GM12865 (cell line): ENCODE measurements at regions not wholly inside any gene's neighbourhood (a gene's known extent, or its start where the extent isn't known, plus 50 kb on each side); places are given as distances from the start of the nearest gene placed in this dataset.

Experiments
- DNase-seq: peaks from one replicate; pipeline ENCODE4 v3.0.0; 2010; ENCODE audit warnings: low read depth
- H3K4me3 ChIP-seq: 2 replicates; pipeline ENCODE4 v1.5.1; 2011; ENCODE audit warnings: mild to moderate bottlenecking, low read depth, low read length, control low read depth
- CTCF ChIP-seq: IDR thresholded peaks from 2 replicates; pipeline ENCODE4 v1.5.1; 2011; ENCODE audit warnings: low read length, control low read depth, low read depth, inconsistent platforms; ENCODE audit not compliant: insufficient read depth; ENCODE audit errors: missing control alignments

- TF ChIP-seq CTCF, result no peak
- H3K4me3 ChIP-seq, result no peak overlapping the region
- no peak for DNase-seq
Observed at GRCh38 chr22:27372364-27372763, 429.2 kb downstream of the MN1 start.

DNA sequence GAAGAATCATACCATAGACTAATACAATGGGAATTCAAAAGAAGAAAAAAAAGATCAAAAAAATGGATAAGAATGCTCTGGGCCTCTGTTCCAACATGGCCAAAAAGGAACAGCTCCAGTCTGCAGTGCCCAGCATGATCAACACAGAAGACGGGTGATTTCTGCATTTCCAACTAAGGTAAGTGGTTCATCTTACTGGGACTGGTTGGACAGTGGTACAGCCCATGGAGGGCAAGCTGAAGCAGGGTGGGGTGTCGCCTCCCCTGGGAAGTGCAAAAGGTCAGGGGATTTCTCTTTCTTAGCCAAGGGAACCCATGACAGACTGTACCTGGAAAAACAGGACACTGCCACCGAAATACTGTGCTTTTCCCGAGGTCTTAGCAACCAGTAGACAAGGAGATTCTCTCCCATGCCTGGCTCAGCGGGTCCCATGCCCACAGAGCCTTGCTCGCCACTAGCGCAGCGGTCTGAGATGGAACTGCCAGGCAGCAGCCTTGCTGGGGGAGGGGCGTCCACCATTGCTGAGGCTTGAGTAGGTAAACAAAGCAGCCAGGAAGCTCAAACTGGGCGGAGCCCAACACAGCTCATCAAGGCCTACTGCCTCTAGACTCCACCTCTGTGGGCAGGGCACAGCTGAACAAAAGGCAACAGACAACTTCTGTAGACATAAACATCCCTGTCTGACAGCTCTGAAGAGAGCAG lies 428.4 kb downstream of the MN1 start:
- no peak overlapping the region for H3K4me3 ChIP-seq

GRCh38 chr22:27377501-27378295 lies 423.9 kb downstream of the MN1 start:
- no peak overlapping the region for H3K4me3 ChIP-seq
- TF ChIP-seq CTCF, result no peak
- DNase-seq, result no peak

More for the DNA sequence above, 428.4 kb downstream of the MN1 start:
- DNase-seq, result peak; percentile 1
- no peak for TF ChIP-seq CTCF

DNA sequence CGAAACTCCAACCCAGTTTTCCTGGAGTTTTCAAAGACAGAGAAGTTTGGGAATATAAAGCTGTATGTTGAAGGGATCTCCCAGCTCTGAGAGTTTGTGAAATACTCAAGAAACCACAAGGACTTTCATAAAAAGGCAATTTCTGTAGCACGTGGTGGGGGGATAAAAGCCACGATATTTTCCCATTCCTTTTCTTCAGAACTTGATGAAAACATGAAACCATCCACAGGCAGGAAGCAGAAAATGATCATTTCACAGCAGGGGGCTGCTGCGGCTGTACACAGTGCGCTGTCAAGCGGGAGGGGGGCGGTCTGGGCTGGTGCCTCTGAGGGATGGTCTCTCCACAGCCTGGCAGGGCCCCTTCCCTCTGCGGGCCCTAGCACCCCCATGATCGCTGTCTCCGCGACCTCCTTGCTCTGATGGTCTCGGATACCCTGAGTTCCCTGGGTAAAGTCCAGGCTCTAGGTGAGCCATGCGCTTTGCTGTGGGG lies 423.2 kb downstream of the MN1 start:
- H3K4me3 ChIP-seq, result no peak overlapping the region
- DNase-seq, result no peak
- no peak for TF ChIP-seq CTCF

GRCh38 chr22:27378995-27379394 lies 422.6 kb downstream of the MN1 start:
- no peak for DNase-seq
- no peak overlapping the region for H3K4me3 ChIP-seq
- TF ChIP-seq CTCF, result no peak

GRCh38 chr22:27380855-27381254 lies 420.7 kb downstream of the MN1 start:
- no peak for TF ChIP-seq CTCF
- no peak overlapping the region for H3K4me3 ChIP-seq
- DNase-seq, result no peak
